ENCODE measurements at regions not wholly inside any gene's neighbourhood (a gene's known extent, or its start where the extent isn't known, plus 50 kb on each side); places are given as distances from the start of the nearest gene placed in this dataset.

DNA sequence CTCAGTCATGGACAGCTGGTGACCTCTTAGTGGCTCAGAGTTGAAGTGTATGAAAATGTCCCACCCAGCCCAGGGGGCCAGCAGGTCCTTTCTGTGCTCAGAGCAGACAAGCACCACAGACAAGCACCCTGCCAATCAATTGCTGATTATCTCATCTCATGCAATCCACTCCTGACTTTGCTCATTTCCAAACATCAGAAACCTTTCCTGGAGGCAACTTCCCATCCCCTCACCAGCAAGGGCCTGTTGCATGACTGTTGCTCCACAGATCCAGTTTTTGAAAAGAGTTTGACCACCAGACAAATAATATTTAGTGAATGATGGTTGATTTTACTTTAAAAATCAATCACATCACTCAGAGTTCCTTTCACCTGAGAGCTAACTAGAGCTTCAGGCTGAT is 397.3 kb upstream of the KLF4 start:
- no peak for DNase-seq (ENCODE audit: low read depth, low spot score)

DNA sequence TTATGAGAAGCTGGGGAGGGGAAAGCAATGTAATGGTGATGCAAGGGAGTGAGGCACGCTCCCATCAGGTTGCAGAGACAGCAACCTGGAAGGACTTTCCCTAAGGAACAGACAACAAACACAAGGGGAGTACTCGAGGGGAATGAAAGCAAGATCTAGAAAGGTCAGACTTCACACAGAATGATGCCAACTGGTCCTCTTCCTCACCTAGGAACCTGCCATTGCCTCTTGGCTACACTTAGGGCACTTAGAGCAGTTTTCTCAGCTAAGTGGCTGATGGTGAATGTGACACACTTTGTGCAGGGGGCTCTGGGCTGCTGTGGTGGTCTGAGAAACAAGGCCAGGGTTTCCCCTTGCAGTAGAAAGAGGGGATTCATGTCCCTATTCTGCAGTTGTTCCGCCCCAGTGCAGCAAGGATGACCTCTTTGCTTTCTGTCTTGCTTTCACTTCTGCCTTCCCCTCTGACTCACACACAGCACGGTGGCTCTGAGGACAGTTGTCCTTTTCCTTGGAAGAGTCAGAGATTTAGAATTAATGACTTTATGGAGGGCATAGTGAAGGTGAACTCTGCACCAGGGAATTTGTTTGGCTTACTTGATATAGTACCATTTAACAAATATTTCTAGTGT is 394.0 kb upstream of the KLF4 start:
- DNase-seq (ENCODE audit: low read depth, low spot score) = no peak

DNA sequence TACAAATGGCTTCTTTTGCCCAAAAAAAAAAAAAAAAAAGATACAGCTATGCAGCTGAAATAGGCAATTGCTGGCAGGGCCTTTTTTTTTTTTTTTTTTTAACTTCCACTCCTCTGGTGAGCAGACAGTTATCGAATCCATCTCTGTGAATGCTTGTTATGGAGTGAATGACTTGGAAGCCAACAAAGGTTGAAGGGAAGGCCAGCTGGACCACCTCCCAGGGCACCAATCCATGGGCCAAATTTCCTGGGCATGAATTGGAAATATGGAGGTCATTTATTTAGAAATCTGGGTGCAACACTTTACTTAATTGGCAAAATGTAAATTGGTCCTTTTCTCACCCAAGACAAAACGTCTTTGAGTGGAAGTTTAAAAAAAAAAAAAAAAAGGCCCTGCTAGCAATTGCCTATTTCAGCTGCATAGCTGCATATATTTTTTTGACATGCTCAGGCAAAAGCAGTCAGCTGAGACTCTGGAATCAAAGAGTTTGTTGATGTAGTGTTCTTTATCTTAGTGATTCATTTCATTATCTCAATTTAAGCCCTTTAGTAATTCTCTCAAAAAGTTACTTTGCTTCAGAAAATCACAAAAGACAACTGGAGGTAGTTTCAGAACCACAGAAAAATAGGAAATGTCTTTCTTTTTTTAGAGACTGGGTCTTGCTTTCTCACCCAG is 392.2 kb upstream of the KLF4 start:
- no peak for DNase-seq (ENCODE audit: low read depth, low spot score)

DNA sequence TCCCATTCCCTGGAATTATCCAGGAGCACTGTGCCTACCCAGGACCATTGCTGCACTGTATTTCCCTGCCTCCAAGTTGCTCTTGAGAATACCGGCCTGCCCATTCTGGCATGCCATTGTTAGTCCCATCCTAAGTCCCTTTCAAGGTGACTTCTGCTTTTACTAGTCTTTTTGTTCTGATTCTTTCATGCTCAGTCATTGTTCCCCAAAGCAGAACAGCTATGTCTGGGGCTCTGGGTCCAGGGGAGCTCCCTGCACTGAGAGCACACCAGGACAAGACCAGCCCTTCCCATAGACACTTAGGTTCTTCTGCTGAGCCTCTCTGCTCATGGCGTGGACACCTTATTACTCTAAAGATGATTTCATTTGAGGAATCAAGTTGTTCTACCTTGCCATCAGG is 388.9 kb upstream of the KLF4 start:
- no peak for DNase-seq (ENCODE audit: low read depth, low spot score)

DNA sequence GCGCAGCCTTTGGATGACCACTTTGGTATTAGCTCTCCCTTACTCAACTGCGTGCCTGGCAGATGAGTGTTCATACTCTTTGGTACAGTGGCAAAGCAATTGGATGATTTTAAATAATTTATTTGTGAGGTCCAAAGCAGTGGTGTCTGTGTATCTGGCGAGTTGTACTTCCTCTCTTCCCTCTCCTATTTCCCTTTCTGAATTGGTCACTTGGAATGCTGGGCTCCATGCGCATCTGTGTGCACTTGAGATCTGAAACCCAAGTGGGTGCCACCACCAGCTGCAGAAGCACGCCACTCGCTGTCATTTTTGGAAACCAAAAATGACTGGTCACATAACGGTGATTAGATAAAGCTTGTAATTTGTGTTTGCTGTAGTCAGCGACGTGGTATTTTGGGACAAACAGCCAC is 386.0 kb upstream of the KLF4 start:
- no peak for DNase-seq (ENCODE audit: low read depth, low spot score)

DNA sequence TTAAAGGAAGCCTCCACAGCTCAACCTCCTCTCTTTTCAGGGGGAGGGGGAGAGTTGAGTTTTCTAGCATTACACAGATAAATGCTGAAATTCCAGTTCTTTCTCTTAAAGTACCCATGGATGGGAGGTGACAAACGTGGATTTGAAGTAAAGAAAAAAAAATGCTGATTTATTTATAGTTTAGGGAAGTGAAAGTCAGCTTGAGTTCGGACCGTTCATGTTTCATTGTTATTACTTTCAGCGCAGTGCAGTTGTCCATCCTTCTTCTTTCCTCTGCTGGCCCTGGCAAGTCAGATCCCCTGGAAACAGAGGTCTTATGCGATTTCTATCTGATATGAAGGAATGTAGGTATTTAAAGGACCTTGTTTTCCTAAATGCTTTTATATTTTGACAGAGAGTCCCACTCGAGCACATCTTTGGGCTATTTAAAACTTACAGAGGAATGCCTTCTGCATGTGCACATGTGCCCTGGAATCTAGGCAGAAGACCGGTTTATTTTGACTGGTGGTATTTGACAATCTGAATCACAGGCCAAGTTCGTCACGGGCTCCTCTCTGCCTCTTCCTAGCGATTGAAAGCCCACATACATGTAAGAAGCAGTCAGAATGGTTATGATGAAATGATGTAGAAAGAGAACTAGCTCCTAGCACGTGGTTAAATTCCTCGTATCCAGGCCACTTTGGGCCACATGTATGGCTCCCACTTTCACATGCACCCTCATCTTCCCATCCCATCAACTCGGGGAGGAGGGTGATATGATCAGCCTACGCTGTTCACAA is 385.2 kb upstream of the KLF4 start:
- DNase-seq (ENCODE audit: low read depth, low spot score) = no peak

DNA sequence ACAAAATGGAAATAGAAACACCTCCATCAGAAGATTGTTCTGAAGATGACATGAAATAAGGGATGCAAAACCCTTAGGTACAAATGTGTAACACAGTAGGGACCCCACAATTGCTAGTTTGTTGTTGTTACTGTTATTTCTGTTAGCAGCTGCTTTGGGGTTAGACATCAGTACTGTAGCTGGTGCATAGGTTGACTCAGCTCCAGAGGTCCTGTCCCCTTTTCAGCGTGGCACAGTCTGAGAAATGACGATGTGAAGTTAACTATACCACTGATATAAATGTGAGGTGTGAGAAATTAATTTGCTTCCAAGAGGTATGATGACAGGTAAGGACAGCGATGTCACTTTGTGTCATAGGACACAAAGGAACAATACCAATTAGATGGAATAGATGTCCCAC is 384.6 kb upstream of the KLF4 start:
- no peak for DNase-seq (ENCODE audit: low read depth, low spot score)

DNA sequence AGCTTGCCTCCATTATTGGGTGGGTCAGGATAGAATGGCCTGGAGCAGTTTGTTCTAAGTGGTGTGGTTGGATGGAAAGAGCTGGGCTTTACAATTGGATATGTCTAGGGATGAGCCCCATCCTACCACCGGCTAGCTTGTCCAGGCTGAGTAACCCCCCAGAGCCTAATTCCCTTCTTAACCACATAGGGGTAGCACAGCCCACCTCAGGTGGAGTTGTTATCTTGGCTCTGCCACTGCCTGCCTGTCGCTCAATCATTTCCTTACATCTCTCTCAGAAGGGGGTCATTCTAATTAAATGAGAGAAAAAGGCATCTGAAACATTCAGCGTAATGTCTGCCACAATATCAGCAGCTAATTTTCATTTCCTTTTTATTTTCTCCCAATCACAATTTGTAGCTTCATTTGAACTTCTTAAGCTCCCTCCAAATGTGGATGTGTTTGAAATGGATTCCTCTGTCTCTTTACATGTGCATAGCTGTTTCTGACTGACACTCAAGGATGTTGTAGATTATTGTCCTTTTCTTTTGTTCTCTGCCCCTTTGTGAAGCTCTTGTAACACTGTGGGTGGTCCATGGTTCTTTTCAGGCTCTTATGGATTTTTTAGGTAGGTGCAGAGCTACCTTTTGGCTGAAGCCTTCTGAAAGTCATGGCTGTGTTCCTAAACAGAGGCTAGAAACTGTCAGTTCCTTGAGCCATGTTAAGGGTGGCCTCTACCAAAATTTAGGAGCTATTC is 383.1 kb upstream of the KLF4 start:
- DNase-seq (ENCODE audit: low read depth, low spot score) = peak; percentile 72

DNA sequence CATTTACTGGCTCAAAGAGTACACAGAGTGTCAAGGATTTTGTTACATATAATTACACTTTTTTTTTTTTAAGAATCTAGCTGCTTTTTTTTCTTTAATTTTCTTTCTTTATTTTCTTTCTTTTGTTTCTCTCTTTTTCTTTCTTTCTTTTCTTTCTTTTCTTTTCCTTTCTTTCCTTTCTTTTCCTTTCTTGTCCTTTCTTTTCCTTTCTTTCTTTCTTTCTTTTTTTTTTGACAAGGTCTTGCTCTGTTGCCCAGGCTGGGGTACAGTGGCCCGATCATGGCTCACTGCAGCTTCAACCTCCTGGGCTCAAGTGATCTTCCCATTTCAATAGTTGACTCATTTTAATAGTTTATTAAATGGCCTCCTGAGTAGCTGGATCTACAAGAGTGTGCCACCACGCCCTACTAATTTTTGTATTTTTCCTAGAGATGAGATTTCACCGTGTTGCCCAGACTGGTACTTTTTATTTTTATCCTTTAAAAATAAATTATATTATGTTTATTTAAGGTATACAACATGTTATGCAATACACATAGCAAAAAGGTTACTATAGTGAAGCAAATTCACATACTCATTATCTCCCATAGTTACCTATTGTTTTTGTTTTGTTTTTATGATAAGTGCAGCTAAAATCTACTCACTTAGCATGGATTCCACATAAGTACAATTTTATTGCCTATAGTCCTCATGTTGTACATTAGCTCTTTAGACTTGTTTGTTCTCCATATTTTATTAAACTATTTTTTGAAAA is 381.5 kb upstream of the KLF4 start:
- DNase-seq (ENCODE audit: low read depth, low spot score) = no peak

DNA sequence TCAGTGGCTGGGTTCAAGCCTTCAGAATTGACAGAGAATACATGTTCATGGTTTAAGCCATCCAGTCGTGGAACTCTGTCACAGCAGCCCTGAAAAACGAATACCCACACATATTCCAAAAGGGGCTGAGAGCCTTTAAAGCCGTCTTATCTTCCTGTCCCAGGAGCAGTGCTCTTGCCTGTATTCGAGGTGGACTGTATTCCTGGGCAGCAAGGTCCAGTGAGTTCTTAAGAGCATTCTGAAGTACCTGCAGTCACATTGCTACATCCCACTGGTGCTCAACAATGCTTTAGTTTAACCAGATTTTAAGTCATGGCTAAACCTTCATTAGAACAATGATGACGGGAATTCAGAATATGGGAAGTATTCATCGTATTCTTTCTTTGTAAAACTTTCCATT is 380.7 kb upstream of the KLF4 start:
- DNase-seq (ENCODE audit: low read depth, low spot score) = no peak

DNA sequence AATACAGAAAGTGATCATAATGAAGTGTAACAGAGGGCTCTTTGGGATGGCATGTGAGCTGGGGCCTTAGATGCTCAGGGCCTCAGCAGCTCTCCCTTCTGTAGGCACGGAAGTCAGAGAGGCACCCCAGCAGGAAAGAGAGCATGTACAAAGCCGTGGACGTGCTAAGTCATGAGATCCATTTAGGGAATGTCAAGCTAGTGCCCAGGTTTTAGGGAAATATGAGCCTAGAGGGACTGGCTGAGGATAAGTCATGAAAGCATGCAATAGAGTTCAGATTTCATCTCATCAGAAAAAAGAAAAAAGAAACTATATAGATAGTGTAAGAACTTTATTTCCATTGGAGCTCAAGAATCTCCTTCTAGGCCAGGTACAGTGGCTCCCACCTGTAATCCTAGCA is 379.5 kb upstream of the KLF4 start:
- DNase-seq (ENCODE audit: low read depth, low spot score) = no peak

DNA sequence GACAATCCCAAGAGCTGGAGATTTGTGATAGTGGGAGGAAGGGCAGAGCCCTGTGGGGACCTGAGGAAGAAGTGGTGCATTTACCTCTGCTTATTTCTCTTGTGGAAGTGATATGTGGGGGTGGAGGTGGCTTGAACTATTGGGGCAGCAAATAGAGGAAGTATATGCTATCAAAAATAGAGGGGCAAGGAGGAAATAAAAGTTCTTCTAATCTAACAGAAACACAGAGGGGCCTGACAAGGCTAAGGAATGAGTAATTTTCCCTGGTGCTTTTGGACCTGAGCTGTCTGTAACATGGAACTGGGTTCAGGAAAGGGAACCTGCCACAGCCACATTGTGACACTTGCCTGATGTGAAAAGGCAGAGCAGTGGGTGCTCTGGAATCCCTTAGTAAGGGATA is 378.6 kb upstream of the KLF4 start:
- no peak for DNase-seq (ENCODE audit: low read depth, low spot score)

DNA sequence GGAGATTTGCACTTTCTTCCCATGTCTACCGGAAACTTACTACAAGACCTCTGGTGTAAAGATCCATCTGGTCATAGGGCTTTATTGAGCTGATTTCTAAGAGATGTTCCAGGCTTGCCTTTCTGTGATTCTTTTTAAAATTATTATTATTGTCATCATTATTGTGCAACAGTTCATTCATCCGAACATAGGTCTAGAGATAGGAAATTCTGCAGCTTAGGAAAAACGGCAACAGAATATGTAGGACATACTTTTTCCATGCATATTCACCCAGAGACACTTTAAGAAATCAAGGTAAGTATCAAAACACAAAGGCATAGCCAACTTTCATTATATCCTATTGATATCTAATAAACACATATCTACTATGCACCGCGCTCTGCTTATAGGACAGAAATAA is 378.2 kb upstream of the KLF4 start:
- no peak for DNase-seq (ENCODE audit: low read depth, low spot score)

DNA sequence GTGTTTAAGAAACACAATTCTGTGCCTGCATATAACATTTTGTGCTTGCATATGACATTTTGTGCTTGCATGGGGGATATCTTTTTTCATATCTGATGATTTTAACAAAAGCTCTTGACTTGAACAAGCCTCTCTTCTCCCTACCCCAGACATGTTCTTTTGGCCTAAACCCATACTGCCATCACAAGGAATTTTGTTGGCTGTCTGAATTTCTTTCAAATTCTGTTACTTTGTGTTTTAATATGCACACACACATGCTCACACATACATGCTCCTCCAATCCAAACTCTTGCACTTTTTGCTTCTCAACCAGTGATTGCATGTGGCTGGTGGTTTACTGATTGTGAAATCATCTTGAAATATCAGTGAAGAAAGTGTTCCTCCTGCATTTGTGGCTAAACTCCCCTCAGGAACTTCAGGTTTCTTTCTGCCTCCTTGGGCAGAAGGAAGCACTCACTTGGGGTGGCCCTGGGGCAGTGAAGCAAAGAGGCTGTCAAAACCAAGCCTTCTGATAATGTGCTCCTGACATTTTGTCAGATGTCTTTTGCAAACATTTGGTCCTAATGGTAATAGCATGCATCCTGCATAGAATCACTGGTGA is 377.2 kb upstream of the KLF4 start:
- no peak for DNase-seq (ENCODE audit: low read depth, low spot score)

DNA sequence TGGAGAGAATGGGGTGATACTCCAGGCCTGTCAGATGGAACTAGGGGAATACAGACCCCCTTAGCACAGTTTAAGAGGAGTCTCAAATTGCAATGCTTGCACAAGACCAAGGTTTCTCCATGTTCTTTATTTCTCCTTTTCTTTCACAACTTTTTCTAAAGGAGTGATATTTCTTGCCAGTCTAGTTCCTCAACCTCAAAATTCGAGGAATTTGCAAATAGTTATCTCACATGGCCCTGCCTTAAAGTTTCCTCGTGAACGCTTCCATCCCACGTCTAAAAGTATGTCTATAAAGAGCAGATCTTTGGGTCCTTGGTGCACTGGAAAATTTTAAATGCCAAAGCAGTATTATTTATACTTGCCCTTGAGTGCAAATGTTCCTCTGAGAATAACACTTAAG is 373.8 kb upstream of the KLF4 start:
- no peak for DNase-seq (ENCODE audit: low read depth, low spot score)

DNA sequence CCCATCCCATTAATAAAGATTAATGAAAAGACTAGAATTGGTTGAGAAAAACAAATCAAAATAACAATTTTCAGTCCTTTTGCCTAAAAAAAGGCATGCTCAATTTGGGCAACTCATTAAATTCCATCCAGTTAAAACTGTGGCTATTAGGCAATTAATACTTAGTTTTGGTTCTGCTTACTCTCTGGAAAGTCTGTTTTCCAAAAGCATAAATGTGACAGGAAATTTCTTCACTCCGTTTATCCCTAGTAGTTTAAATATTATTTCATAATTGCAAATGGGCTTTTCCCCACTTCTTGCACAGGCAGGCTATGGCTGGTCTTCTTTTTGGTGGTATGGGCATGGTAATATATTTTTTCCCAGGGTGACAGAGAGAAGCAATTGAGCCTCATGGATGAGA is 373.3 kb upstream of the KLF4 start:
- no peak for DNase-seq (ENCODE audit: low read depth, low spot score)

DNA sequence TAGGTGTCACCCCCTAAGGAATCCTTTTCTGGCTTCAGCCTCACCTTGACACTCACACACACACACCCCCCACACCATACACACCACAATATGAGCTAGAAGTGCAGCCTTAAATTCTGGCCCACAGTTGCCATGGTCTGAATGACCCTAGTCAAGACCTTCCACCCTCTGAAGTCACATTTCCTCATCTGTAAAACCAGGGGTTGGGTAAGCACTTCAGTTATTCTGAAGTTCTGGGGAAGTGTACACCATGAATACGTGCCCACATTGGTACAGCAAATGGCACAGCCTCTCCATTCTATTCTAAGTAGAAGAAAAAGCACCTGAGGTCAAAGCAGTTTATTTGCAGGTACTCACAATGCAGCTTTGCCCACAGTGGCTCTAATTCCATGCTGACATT is 372.8 kb upstream of the KLF4 start:
- no peak for DNase-seq (ENCODE audit: low read depth, low spot score)

DNA sequence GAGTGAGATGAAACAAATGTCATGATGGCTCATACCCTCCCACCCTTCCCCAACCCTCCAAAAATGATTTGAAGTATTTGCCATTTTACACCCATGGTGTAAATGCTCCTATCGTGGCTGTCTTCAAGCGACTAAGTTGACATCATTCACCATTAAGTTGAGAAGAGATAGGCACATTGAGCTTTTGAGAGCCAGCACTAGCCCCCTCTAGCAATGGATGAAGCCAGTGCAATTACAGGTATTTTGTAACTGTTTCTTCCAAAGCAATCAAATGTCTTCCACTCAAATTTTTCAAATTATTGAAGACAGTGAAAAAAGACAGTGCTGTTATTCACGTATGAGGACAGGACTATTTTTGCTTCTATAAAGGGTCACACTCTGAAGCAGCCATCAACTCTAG is 371.5 kb upstream of the KLF4 start:
- no peak for DNase-seq (ENCODE audit: low read depth, low spot score)

DNA sequence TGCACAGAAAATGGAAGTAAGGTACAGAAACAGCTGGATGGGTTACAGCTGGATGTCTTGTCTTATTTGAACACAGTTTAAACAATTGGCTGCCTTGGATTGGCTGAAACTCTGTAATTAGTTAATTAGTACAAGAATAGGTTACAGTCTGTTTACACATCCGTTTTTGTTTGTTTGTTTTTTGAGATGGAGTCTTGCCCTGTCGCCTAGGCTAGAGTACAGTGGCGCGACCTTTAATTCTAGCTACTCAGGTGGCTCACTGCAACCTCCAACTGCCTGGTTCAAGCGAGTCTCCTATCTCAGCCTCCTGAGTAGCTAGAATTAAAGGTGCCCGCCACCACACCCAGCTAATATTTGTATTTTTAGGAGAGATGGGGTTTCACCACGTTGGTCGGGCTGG is 368.7 kb upstream of the KLF4 start:
- DNase-seq (ENCODE audit: low read depth, low spot score) = no peak

DNA sequence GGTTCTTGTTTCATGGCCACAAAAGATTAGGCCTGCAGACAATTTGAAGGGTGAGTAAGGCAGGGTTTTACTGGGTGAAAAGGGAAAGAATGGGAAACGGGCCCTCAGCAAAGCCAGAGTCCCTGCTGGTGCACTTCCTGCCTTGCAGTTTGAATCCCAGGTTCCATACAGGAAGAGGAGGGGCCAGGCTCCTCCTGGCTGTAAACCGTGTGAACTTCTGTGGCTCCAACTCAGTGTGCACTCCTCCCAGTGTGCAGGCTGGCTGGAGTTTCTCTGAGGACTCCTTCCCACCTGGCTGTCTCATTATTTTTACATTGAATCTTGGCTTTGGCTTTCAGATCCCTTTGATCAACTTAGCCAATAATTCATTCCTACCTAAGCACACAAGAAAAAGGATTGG is 367.1 kb upstream of the KLF4 start:
- DNase-seq (ENCODE audit: low read depth, low spot score) = no peak

DNA sequence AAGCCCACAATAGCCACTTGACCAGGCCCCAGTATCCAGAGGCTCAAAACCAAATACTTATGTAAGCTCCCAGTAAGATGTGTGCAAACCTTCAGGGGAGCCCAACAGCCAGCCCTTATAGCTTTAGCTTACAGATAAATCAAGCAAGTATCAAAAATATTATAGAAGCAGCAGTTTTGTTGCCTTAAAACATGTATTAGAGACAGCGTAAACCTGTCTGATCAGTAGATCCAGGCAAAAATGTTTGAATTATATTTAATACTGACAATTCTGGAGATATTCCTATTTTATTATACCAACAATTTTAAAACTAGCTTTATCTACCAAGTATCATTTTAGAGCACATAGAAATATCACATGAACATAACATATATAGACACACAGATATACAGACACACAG is 365.6 kb upstream of the KLF4 start:
- no peak for DNase-seq (ENCODE audit: low read depth, low spot score)
